ENCODE measurements at regions not wholly inside any gene's neighbourhood (a gene's known extent, or its start where the extent isn't known, plus 50 kb on each side); places are given as distances from the start of the nearest gene placed in this dataset.
A peak's percentile ranks its signal among the peaks of the same experiment; 100 is the strongest.

- TF ChIP-seq CTCF (IDR thresholded peaks at IDR 0.05) (peak; percentile 59), POLR2A (IDR thresholded peaks at IDR 0.05; ENCODE audit: low read length) (no peak), USF2 (IDR thresholded peaks at IDR 0.05) (no peak)
Observed at GRCh38 chr1:9455487-9456234, 83.6 kb upstream of the SLC25A33 start.
